Germinal center (tissue), 1 donor: ENCODE measurements at regions not wholly inside any gene's neighbourhood (a gene's known extent, or its start where the extent isn't known, plus 50 kb on each side); places are given as distances from the start of the nearest gene placed in this dataset.
"Not testable (repeated sequence)": the region's sequence is repeated elsewhere in the genome, so short reads cannot be mapped to it uniquely, and the experiment has no call there.

Experiments used
- DNase-seq: peaks from one replicate; pipeline ENCODE4 v3.0.0; 2012; ENCODE audit warnings: mixed read lengths, low spot score

DNA sequence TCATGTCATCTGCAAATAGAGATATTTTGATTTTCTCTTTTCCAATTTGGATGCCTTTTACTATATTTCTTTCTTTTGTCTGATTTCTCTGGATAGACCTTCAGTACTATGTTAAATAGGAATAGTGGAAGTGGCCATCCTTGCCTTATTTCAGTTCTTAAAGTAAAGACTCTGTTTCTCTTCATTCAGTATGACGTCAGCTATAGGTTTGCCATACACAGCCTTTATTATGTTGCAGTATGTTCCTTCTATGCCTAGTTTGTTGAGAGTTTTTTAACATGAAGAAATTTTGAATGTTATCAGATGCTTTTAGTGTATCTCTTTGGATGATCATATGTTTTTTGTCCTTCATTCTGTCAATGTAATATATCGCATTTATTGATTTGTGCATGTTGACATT, 566.7 kb upstream of the ROBO1 start:
- no peak for DNase-seq

DNA sequence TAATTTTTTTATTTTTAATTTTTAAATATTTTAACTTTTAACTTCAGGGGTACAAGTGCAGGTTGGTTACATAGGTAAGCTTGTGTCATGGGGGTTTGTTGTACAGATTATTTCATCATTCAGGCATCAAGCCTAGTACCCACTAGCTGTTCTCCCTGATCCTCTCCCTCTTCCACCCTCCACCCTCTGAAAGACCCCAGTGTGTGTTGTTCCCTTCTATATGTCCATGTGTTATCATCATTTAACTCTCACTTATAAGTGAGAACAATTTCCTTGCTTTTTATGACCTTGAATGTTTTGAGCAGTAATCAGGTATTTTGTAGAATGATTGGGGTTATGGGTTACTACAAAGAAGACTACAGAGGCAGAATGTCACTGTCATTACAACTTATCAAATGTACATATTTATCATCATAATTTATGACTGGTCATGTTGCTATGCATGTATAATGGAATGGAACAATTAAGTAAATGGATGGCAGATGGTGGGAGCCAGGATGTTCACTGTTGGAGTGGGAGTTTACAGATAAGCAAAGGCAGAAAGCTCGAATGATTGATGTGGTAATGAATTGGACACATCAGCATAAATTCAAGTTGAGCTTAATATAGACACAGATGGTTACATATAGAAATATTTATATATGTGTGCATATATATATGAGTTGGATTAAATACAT, 563.8 kb upstream of the ROBO1 start:
- DNase-seq, result no peak

DNA sequence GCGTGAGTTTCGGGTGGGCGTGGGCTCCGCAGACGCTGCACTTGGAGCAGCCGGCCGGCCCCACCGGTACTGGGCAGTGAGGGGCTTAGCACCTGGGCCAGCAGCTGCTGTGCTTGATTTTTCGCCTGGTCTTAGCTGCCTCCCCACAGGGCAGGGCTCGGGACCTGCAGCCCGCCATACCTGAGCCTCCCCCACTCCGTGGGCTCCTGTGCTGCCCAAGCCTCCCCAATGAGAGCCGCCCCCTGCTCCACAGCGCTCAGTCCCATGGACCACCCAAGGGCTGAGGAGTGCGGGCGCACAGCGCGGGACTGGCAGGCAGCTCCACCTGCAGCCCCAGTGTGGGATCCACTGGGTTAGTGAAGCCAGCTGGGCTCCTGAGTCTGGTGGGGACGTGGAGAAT, 546.7 kb upstream of the ROBO1 start:
- not testable (repeated sequence) for DNase-seq

DNA sequence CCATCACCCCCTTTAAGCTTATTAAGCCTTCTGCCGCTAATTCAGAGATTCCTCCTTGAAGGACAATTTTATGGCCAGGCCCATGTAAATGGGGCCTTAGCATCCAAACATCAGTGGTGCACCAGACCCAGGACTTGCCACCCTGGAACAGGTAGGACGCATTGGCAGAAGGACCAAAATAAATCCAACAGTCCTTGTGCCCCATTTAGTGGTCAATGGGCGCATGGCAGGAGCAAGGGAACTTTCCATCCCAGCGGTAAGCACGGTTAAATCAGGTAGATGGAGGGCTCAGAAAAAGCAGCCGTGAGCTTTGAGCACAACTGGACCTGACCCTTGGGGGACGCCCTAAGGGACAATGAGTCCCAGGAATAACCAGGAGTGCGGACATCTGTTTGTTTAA, 540.8 kb upstream of the ROBO1 start:
- no peak for DNase-seq

DNA sequence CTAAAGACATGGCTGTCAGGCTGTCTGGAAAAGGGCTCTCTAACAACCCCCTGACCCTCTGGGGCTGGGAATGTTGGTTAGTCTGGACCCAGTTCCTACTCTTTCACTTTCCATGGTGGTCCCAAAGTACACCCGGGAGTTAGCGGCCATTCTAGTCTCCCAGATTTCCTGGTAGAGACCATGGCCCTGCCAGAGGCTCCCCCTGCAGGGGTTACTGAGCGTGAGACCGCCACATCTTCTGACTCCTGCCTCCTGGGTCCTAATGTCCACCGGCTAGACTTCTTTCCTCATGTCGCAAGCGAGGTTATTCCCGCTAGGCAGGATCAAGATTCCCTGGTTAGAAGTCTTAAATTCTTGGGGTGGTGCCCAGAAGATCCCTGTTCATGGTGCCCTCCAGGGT, 540.0 kb upstream of the ROBO1 start:
- DNase-seq, result no peak

DNA sequence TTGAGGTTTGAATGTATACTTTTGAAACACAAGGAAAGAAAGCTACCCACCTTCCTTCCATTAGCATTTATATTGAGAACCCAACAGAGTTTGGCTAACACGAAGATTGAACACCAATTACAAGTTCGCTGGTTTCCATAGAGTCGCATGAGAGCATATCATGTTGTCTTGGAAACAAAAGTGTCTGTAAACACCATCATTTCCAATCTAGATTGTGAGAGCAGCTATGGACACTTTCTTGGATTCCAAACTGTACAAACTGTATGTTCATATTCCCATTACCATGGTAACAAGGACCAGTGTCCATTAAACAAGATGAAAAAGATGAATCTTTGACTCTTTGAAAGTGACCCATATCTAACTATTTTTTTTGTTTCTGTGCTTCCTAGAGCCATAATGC, 529.9 kb upstream of the ROBO1 start:
- no peak for DNase-seq

DNA sequence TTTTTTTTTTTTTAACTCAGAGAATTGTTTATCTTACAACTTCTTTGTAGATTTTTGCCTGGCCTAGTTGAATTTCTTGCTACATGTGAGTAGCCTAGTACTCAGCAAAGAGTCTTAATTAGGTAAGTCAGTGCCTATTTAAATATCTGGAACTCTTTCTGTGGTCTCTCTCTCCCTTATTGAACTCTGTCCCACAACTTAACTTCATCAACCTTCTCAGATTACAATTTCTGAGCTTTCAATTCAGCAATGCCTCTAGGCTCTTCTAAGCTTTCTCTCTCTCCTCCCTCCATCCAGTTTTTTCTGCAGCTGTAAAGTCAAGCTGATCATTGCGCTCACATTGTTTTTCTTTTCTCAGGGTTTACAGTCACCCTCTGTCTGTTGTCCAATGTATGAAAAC, 517.6 kb upstream of the ROBO1 start:
- DNase-seq, result no peak

DNA sequence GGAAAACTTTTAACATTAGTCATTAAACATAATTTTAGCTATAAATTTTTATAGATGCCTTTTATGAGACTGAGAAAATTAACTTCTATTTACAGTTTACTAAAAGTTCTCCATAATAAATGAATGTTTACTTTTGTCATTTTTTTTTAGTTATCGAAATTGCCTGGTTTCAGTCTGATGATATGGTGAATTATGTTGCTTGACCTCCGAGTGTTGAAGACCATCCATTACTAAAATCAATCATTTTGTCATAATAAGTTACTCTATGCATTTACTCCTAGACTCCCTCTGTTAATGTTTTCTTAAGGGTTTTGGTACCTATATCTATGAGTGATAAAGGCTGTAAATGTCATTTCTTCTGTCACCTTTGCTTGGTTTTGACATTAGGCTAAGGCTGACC, 516.0 kb upstream of the ROBO1 start:
- DNase-seq, result no peak

DNA sequence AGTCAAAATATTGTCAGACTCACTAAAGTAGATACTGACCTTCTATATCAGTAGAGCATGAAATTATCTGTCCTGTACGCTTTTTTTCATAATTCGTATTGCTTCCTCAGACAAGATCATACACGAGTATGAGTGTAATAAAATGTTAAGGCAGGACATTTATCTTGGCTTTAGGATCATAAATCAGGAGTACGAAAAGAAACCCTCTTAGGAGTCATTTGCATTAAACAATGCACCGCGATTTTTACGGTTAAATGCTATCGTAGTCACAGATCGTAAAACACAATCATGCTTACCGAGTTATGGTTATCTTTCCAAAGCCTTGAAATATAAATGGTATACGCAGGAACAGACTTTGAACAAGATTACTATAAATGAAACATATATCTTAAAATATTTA, 510.3 kb upstream of the ROBO1 start:
- no peak for DNase-seq

DNA sequence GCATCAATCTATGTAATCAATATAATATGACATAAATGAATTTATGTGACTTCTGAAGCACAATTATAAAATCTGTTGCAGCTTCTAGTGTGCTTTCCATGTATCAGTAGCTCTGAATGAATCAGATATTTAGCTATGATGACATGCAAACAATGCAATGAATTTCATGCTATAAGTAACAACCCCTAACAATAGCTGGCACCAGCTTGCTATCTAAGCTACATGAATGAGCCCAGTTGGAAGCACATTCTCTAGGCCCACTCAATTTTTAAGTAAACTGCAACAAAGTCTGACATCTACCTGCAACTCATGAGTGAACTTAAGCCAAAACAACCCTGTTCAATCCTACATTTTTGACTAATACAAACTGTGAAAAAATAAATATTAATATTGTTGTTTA, 507.3 kb upstream of the ROBO1 start:
- DNase-seq, result no peak

DNA sequence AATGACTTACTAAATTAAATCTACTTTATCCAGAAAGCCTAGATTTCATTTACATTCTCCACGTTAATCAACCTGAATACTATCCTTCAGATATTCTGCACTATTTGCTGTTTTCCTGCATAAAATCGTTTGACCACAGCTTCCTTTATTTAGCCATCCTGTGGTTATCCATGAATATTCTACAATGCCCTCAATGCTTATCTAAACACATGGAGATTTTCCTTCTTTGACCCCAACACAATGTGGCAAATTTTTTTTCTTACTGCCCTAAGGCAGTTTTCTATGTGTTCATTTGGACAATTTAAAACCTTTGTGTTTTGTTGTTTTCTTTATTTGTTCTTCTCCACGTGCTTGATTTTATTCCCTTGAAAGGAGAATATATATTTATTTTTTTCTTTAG, 495.5 kb upstream of the ROBO1 start:
- DNase-seq, result no peak

DNA sequence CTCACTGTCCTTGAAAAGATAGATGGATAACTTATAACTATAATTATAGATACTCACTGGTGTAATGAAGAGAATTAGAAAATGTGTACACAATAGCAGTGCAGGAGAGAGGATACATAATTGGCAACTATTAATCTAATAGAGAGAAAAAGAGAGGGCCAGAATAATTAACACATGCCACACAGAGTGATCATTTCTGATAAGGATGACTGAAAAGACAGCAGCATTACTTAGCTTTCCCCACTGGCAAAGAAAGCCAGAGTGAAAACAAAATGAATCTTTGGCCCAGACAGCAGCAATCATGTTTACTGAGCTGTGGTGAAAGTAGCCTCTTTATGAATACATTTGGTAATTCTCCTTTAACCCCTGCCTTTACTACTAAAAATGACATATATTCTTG, 493.3 kb upstream of the ROBO1 start:
- DNase-seq, result no peak

DNA sequence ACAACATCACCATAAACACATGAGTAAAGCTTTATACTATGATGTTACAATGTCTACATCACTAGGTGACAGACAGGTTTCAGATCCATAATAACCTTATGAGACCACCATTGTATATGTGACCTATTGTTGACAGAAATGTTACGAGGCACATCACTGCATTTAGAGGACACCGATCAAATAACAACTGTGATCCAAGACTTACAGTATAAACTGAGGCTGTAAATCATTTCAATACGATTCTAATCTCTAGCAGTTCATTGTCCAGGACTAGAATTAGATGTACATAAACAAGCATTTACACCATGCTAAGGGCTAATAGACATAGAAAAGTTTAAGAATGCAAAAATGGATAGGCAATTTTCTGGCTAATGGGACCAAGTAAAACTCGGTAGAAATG, 491.9 kb upstream of the ROBO1 start:
- no peak for DNase-seq

DNA sequence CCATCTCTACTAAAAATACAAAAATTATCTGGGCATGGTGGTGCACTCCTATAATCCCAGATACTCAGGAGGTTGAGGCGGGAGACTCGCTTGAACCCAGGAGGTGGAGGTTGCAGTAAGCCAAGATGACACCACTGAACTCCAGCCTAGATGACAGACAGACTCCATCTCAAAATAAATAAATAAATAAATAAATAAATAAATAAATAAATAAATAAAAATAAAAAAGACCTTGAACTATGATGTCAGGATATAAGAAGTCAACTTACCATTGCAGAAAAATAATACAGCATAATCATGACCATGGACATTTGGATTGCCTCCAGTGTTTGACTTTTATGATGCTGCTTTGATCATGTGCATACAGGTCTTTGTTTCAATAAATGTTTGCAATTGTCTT, 484.3 kb upstream of the ROBO1 start:
- DNase-seq, result no peak

DNA sequence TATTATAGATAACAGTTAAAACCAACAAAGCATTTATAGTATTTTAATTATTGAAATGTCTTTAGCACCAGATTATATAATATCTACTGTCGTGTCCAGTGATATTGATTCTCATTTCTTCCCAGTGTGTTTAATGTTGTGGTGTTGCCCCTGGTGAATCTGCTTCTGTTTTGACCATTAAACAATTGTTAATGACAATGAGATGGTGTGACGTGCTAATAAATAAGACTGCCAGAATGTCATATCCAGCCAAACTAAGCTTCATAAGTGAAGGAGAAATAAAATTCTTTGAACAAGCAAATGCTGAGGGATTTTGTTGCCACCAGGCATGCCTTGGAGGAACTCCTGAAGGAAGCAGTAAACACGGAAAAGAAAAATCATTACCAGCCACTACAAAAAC, 480.0 kb upstream of the ROBO1 start:
- DNase-seq, result no peak

DNA sequence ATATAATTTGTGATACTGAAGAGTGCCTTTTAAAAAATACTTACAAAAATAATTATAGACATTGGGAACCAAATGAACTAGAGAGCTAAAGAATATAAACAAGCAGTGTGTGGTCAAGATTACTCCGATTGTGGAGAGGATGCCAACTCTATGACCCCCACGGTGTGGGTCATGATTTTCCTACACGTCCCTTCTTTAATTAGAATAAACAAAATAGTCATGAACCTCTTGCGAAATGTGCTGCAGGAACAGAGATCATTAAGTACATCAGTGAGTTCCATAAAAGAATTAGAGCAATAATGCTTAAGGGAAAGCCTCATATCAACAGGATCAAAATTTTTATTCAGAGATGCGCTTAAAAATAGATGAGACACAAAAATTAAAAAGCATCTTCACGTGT, 476.6 kb upstream of the ROBO1 start:
- no peak for DNase-seq

DNA sequence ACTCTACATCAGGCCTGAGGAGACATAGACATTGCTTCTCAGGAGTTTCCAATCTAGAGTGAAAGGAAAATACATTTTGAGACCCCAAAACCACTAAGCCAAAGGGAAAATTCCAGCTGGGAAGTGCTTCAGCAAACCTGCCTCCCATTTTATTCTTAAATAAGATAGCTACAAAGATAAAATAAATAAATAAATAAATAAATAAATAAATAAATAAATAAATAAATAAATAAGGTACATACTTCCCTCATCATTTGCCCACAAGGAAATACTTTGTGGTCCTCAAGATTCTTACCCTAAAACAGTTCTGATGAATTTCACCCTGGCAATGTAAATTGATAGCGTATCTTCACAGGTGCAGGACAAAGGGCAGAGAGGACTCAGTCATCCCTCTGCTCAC, 474.0 kb upstream of the ROBO1 start:
- no peak for DNase-seq

DNA sequence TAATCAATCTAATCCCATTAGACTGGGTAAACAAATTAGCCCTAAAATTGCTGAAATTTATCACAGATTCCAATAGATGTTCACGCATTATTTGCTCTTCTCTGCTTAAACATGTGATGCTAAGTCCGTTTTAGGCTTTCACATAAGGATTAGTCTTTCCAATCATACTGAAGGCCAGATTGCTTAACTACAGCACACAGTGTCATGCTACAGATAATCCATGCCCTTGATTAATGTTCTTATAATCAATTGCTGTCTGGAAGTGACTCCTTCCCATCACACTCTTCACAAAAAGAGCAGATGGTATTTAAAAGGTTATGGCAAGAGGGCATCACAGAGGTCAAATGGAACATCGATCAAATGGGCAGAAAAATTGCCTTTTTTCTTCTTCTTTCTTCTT, 471.5 kb upstream of the ROBO1 start:
- DNase-seq, result no peak

DNA sequence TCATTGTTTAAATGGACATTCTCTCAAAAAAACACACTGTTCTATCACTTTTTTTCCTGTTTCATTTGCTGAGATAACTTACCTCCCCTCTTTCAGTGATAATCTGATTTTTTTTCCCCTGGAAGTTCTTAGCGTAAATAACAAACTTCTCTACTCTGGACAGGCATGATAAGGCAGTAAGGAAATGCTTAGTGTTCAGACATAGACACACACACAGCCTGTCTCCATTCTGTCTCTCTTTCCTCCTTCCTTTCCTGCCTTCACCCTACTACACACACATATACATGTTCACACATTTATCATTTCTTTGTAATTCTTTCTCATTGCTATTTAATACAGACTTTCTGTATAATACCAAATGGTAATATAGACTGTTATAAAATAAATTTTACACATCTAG, 470.8 kb upstream of the ROBO1 start:
- no peak for DNase-seq

DNA sequence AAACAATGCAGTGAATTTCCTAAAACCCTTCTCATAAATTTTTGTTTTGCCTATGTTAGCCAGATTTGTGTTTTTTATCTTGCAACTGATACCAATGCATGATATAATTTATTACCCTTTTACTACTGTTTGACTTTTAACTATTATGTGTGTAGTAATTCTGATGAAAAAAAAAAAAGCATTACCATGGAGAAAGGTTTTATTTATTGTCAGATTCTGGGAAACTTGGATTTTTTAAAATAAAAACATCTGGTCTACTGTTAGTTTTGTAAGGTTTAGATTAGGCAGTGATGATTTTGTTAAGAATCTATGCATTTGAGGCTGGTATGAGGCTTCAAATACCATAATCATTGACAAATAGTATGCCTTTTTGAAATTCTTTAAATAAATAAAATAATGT, 470.4 kb upstream of the ROBO1 start:
- DNase-seq, result no peak

DNA sequence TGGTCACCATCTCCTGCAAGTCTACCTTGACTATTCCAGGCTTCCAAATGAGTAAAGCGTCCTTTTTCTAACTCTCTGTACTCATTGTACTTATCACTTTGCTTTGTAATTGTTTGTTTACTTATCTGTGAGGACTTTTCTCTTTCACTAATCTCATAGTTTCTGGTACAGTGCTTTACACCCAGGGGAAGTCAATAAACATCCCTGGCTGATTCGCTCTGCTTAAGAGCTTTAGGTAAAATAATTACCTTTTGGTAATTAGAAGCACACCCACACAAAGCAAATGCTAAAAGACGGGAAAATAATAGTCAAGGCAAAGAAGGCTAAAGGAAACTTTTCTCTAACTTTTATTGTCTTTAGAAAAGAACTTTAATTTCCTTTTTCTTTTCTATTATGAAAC, 466.9 kb upstream of the ROBO1 start:
- DNase-seq, result no peak

DNA sequence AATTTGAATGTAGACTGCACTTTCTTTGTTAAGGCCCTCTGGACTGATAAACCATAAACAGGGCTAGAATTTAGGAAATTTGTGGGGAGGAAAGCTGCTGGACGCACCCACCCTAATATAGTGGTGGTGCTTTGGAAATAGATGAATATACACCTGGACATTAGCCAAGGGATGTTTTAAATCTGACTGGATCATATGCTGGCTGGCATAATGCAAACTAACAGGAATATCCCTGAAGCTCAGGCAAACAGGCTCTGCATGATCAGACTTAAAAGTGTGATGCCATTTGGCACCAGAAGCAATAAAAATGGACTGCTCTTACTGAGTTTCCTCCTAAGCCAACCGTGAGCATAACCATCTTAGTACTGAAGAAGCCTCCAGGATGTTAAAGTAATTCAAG, 465.8 kb upstream of the ROBO1 start:
- DNase-seq, result no peak

DNA sequence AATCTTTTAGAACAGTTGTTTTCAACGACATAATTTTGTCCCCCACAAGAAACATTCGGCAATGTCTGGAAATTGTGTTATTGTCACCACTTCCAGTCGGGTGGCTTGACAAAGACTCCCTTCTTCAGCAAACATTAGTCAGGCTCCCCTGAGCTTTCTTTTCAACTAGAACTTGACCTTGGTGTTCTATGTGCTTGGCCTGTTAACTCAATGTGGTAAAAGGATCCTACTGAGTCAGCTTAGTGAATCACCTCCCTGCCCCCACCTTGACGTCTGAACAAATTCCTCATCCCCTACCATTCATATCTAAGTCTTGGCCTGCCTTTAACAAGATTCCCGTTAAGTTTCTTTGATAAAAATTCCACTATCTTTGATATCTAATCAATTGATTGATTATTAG, 465.0 kb upstream of the ROBO1 start:
- DNase-seq, result no peak

DNA sequence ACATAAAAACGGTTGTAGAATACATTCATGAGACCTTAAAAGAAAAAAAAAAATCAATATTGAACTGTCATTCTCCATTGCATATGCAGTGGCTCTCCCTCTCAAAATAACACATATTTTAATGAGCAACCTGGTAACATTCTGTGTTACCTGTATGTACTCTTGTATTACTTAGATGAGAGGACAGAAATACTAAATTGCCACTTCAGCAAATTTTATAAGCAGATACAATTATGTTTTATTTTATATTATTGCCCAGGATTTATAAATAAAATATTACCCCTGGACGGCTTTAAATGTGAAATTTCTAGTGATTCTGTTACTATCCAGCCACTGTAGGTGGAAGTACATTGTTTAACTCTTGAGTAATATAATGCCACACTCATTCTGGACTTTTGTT, 463.2 kb upstream of the ROBO1 start:
- no peak for DNase-seq

DNA sequence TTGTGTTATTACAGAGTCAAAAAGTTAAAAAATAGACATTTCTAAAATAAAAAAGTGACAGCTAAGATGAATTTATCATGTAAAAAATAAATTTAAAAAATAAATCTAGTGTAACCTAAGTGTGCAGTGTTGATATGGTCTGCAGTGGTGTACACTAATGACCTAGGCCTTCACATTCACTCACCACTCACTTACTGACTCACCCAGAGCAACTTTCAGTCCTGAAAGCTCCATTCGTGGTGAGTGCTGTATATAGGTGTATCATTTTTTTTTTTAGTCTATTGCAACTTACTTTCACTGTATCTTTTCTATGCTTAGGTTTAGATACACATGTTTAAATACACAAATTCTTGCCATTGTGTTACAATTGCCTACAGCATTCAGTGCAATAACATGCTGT, 459.4 kb upstream of the ROBO1 start:
- DNase-seq, result no peak
